HUES48 (cell line): ENCODE measurements at regions not wholly inside any gene's neighbourhood (a gene's known extent, or its start where the extent isn't known, plus 50 kb on each side); places are given as distances from the start of the nearest gene placed in this dataset.

ENCODE experiments used
- H3K27ac ChIP-seq: one replicate; pipeline ENCODE4 v1.7.0; 2013; ENCODE audit warnings: low read depth, low read length, inconsistent platforms
- H3K27me3 ChIP-seq: 2 replicates; pipeline ENCODE4 v1.6.1; 2013; ENCODE audit warnings: mild to moderate bottlenecking, low read length; ENCODE audit not compliant: control insufficient read depth, insufficient read depth
- H3K36me3 ChIP-seq: 2 replicates; pipeline ENCODE4 v1.6.1; 2013; ENCODE audit warnings: low read length; ENCODE audit not compliant: control insufficient read depth, insufficient read depth
- H3K4me1 ChIP-seq: 2 replicates; pipeline ENCODE4 v1.6.1; 2013; ENCODE audit warnings: mild to moderate bottlenecking, low read length; ENCODE audit not compliant: control insufficient read depth, insufficient read depth
- H3K4me3 ChIP-seq: 2 replicates; pipeline ENCODE4 v1.5.1; 2013; ENCODE audit warnings: mild to moderate bottlenecking, low read depth, low read length
- H3K9ac ChIP-seq: 2 replicates; pipeline ENCODE4 v1.6.1; 2013; ENCODE audit warnings: mild to moderate bottlenecking, low read depth, low read length, moderate library complexity
- H3K9me3 ChIP-seq: 2 replicates; pipeline ENCODE4 v1.6.1; 2013; ENCODE audit warnings: low read length; ENCODE audit not compliant: control insufficient read depth, insufficient read depth

DNA sequence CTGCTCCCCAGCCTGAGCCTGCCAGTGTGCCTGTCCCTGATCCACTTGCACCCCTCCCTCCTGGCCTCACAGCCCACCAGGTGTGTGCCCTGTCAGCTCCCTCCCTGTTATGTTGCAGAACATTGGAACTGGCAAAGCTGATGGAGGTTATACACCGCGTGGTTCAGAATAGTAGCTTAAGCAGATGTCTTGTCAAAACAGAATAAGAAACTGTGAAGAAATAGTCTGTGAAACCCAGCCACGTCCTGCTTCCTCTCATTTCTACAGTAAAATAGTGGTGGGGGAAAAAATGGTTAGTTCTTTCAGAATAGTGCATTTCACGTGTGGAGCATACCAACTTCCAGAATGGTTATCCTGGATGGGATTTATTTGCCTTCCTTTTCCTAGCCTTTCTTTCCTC is 161.2 kb upstream of the NAV2 start:
- Histone ChIP-seq H3K9ac (no peak overlapping the region), H3K27me3 (no peaks in the 10 kb centered on the region), H3K4me1 (peaks cover 11% of the 10 kb centered on the region; the same call in 1 of the 2 replicates), H3K4me3 (no peak overlapping the region), H3K9me3 (no peaks in the 10 kb centered on the region), H3K36me3 (no peaks in the 10 kb centered on the region), H3K27ac (no peak overlapping the region)

- H3K4me1 ChIP-seq, result no peaks in the 10 kb centered on the region
- H3K36me3 ChIP-seq, result no peaks in the 10 kb centered on the region
- H3K9me3 ChIP-seq, result no peaks in the 10 kb centered on the region
- H3K27ac ChIP-seq, result no peak overlapping the region
- H3K4me3 ChIP-seq, result no peak overlapping the region
- H3K27me3 ChIP-seq, result no peaks in the 10 kb centered on the region
- no peak overlapping the region for H3K9ac ChIP-seq
These were observed 165.6 kb upstream of the NAV2 start for GRCh38 chr11:19547044-19547443.

DNA sequence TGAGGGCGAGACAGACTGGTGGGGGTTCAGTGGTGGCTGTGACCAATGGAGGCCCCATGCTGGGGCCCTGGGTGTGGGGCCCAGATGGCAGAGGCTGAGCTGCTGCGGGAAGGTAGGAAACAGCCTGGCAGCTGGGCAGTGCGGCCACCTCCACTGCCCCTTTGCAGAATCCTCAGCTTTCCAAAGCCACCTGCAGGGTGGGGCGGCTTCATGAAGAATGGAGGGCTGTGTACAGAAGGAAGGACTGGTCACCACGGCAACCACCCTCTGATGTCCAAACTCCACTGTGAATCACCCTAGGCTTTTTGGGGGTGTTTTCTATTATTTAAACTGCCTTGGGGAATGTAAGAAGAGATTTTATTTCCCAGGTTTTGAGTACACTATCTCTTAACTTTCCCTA is 166.3 kb upstream of the NAV2 start:
- Histone ChIP-seq H3K4me3 (no peak overlapping the region), H3K4me1 (no peaks in the 10 kb centered on the region), H3K9me3 (no peaks in the 10 kb centered on the region), H3K9ac (no peak overlapping the region), H3K27ac (no peak overlapping the region), H3K36me3 (no peaks in the 10 kb centered on the region), H3K27me3 (no peaks in the 10 kb centered on the region)

- Histone ChIP-seq H3K4me1 (no peaks in the 10 kb centered on the region), H3K9ac (no peak overlapping the region), H3K9me3 (no peaks in the 10 kb centered on the region), H3K36me3 (no peaks in the 10 kb centered on the region), H3K4me3 (no peak overlapping the region), H3K27me3 (no peaks in the 10 kb centered on the region), H3K27ac (no peak overlapping the region)
These were observed 171.1 kb upstream of the NAV2 start for GRCh38 chr11:19541521-19542049.

DNA sequence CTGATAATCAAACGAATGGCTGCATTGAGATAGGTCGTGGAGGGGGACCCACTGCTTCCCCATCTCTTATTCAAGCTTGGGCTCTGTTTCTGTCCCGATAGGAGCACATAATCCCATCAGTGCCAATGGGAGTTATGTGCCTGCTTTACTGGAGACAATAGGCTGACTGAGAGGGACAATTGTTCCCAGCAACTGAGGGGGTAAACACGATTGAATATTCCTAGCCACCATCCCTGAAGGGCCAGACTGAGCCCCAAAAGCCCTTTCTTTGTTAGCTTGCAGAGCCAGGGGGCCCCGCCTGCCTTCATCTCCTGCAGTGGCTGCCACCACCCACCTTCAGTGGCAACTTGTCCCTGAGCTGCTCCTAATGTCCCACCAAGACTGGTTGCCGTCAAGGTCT is 172.8 kb upstream of the NAV2 start:
- no peak overlapping the region for H3K4me3 ChIP-seq
- no peaks in the 10 kb centered on the region for H3K27me3 ChIP-seq
- H3K36me3 ChIP-seq, result no peaks in the 10 kb centered on the region
- H3K27ac ChIP-seq, result no peak overlapping the region
- H3K9ac ChIP-seq, result no peak overlapping the region
- H3K4me1 ChIP-seq, result no peaks in the 10 kb centered on the region
- no peaks in the 10 kb centered on the region for H3K9me3 ChIP-seq

GRCh38 chr11:19537803-19538453 is 174.7 kb upstream of the NAV2 start:
- H3K27ac ChIP-seq, result no peak overlapping the region
- H3K9ac ChIP-seq, result no peak overlapping the region
- no peaks in the 10 kb centered on the region for H3K4me1 ChIP-seq
- H3K36me3 ChIP-seq, result no peaks in the 10 kb centered on the region
- no peak overlapping the region for H3K4me3 ChIP-seq
- no peaks in the 10 kb centered on the region for H3K27me3 ChIP-seq
- H3K9me3 ChIP-seq, result no peaks in the 10 kb centered on the region

GRCh38 chr11:19536131-19536530 is 176.5 kb upstream of the NAV2 start:
- Histone ChIP-seq H3K4me1 (no peaks in the 10 kb centered on the region), H3K4me3 (no peak overlapping the region), H3K27ac (no peak overlapping the region), H3K36me3 (no peaks in the 10 kb centered on the region), H3K9me3 (no peaks in the 10 kb centered on the region), H3K9ac (no peak overlapping the region), H3K27me3 (no peaks in the 10 kb centered on the region)

GRCh38 chr11:19530505-19530904 is 182.1 kb upstream of the NAV2 start:
- Histone ChIP-seq H3K4me3 (no peak overlapping the region), H3K4me1 (peaks cover 11% of the 10 kb centered on the region), H3K36me3 (no peaks in the 10 kb centered on the region), H3K9ac (no peak overlapping the region), H3K27me3 (no peaks in the 10 kb centered on the region), H3K9me3 (no peaks in the 10 kb centered on the region), H3K27ac (no peak overlapping the region)

GRCh38 chr11:19526119-19526518 is 186.5 kb upstream of the NAV2 start:
- Histone ChIP-seq H3K4me1 (peaks cover 11% of the 10 kb centered on the region), H3K27me3 (no peaks in the 10 kb centered on the region), H3K9me3 (no peaks in the 10 kb centered on the region), H3K27ac (peak overlapping the region; percentile 38), H3K9ac (no peak overlapping the region), H3K36me3 (no peaks in the 10 kb centered on the region), H3K4me3 (no peak overlapping the region)

DNA sequence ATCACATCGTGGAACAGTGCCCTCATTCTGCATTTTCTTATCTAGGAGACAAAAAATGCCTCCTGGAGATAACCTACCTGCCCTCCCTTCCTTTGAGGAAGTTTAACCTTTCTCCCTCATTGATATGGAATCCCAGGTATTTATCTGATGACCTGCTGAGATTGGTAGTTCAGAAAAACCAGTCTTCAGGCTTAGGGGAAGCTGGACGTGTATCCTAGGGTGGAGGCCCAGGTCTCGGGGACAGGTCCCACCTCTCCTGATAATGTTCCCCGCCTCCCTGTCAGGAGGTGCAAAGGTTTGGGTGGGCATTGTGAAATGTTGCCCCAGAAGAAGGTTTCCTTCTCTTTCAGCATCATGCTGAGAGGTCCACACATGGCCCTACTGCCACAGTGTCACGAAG is 186.9 kb upstream of the NAV2 start:
- peaks cover 11% of the 10 kb centered on the region for H3K4me1 ChIP-seq
- no peak overlapping the region for H3K9ac ChIP-seq
- no peaks in the 10 kb centered on the region for H3K9me3 ChIP-seq
- peak overlapping the region; percentile 38 for H3K27ac ChIP-seq
- no peaks in the 10 kb centered on the region for H3K36me3 ChIP-seq
- H3K4me3 ChIP-seq, result no peak overlapping the region
- H3K27me3 ChIP-seq, result no peaks in the 10 kb centered on the region

GRCh38 chr11:19525276-19525675 is 187.4 kb upstream of the NAV2 start:
- H3K9ac ChIP-seq, result no peak overlapping the region
- H3K27ac ChIP-seq, result no peak overlapping the region
- H3K9me3 ChIP-seq, result no peaks in the 10 kb centered on the region
- no peak overlapping the region for H3K4me3 ChIP-seq
- no peaks in the 10 kb centered on the region for H3K27me3 ChIP-seq
- no peaks in the 10 kb centered on the region for H3K36me3 ChIP-seq
- peaks cover 11% of the 10 kb centered on the region for H3K4me1 ChIP-seq
